Skin of body (tissue), 1 donor: ENCODE measurements at regions not wholly inside any gene's neighbourhood (a gene's known extent, or its start where the extent isn't known, plus 50 kb on each side); places are given as distances from the start of the nearest gene placed in this dataset.
"Not testable (repeated sequence)": the region's sequence is repeated elsewhere in the genome, so short reads cannot be mapped to it uniquely, and the experiment has no call there.

Experiments
- DNase-seq: peaks from one replicate; lab custom pipeline; 2025; lab: John Stamatoyannopoulos, UW

- DNase-seq, result no peak
Observed at GRCh38 chr16:47917118-47917517, 238.7 kb downstream of the ABCC12 start.

DNA sequence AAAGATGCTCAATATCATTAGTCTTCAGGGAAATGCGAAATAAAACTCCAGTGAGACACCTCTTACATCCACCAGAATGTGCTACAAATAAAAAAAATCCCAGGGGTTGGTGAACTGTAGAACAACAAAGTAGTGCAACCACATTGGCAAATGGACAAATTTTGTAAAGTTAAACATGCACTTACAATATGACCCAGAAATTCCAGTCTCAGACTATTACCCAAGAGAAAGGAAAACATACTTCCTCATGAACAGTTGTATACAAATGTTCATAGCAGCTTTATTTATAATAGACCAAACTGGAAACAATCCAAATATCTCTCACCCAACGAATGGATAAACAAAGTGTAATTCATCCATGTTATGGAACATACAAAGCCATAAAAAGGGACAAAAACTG, 239.5 kb downstream of the ABCC12 start:
- DNase-seq, result no peak

GRCh38 chr16:47907109-47907508, 248.7 kb downstream of the ABCC12 start:
- no peak for DNase-seq

GRCh38 chr16:47905771-47906170, 250.0 kb downstream of the ABCC12 start:
- no peak for DNase-seq

DNA sequence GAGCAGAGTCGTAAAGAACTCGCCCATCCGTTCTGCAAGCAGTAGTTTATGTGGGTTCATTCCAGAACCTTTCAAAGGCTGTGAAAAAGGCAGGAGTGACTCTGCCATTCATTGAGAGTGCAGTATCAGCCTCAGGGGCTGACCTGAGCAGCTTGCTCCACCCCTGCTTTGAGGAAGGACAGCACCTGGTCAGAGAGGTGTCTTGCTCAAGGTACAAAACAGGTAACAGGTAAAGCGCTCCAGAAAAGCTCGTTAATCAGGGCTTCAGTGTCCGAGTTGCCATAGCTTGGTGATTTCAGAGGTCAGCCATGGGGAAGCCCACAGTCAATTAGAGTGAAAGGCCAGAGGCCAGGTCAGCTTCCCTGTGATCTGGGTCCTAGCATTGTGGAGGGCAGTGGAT, 251.1 kb downstream of the ABCC12 start:
- no peak for DNase-seq

GRCh38 chr16:47903470-47903869, 252.3 kb downstream of the ABCC12 start:
- no peak for DNase-seq

DNA sequence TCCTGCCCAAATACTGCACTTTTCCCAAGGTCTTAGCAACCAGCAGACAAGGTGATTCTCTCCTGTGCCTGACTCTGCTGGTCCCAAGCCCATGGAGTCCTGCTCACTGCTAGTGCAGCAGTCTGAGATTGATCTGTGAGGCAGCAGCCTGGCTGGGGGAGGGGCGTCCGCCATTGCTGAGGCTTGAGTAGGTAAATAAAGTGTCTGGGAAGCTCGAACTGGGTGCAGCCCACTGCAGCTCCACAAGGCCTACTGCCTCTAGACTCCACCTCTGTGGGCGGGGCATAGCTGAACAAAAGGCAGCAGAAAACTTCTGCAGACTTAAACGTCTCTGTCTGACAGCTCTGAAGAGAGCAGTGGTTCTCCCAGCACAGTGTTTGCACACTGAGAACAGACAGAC, 258.7 kb downstream of the ABCC12 start:
- not testable (repeated sequence) for DNase-seq

- peak; percentile 4 for DNase-seq
Observed at GRCh38 chr16:47895146-47895545, 260.6 kb downstream of the ABCC12 start.

DNA sequence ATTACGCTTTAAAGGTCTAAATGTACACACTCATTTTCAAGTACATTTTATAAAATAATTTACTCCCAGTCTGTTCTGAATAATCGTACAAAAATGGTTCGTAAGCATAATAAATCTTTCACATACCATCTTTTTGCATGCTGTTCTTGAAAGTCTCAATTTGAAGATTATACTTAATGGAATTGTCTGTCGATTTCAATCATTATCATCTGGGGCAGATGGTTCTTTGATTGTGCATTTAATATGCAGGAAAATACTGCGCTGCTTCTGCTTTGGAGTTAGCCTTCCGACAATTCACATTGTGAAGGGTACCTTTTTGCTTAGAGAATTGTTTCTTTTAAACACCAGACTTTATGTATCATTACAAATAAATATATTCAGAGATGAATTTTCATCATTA, 262.8 kb downstream of the ABCC12 start:
- DNase-seq, result no peak

- no peak for DNase-seq
Observed at GRCh38 chr16:47888734-47889133, 267.1 kb downstream of the ABCC12 start.

DNA sequence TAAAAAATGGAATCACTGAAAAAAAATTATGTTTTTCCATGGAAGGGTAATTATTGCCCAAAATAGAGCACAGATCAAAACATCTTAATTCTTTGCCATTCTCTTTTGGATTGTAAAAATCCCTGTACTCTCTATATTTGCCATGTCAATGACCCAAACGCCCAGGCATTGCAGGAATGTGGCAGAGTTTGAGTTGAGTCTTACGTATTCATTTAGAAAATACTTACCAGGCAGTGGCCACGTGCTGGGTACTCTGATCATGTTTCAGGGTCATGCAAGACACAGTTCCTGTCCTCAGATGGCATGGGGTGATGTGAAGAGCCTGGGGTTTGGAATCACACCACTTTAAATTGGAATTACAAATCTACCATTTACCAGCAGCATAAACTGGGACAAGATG, 267.7 kb downstream of the ABCC12 start:
- no peak for DNase-seq

DNA sequence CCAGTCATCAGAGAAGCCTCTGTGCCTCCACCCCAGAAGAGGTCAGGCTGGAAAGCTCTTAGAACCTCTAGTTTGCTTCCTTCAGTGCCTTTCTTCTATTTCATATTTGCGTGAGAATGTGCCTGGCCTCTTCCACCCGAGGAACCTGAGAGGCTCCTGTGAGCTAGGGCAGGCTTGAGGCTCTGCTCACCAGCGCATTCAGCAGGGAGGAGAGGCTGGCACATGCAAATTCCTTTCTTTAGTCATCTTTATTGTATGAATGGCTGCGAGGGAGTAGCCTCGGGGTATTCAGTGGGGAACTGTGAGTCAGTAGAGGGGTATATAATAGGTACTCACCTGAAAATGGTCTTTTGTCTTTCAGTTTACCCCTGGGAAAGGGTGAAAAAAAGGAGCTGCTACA, 268.3 kb downstream of the ABCC12 start:
- DNase-seq, result no peak

- no peak for DNase-seq
Observed at GRCh38 chr16:47886631-47887415, 269.0 kb downstream of the ABCC12 start.

GRCh38 chr16:47886139-47886538, 269.7 kb downstream of the ABCC12 start:
- no peak for DNase-seq

- DNase-seq, result no peak
Observed at GRCh38 chr16:47885489-47885888, 270.3 kb downstream of the ABCC12 start.

DNA sequence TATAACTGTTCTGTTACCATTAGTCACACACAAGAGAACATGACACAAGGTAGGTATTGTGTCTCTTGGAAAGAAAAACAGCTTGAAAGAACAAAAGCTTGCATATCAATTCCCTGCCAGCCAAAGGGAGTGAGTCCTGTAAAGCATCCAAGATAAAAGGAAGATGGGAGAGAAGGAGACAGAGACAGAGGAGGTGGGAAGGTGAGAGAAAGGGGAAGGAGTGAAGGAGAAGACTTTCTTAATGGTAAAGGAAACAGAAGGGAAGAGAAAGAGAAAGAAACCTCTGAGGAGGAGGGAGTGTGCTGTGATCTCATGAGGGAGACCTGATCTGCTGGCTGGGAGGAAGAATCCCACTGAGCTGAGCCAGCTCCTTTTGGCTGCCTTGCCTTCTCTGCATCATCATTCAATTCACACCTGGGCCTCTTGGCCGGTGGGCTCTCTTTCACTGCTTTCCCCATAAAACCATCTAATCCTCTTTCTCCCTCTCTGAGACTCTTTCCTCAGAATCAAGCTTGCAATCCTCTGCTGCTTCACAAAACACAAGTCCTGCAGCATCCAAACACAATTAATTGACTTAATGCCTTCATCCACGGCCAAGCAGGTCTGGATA, 271.6 kb downstream of the ABCC12 start:
- DNase-seq, result no peak

- no peak for DNase-seq
Observed at GRCh38 chr16:47881574-47881973, 274.2 kb downstream of the ABCC12 start.

DNA sequence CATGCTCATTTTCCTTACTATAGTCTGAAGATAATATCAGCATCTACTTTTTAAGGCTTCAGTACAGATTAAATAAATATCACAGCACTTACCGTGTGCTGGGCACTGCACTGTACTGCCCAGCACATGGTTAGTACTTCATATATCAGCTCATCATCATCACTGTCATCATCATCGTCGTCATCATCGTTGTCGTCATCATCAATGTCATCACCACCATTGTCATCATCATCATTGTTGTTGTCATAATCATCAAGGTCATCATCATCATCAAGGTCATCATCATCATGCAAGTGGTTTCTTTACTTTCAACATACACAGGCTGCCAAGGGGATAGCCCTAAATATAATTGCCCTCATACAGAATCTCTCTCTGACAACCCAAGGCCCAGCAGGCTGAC, 275.1 kb downstream of the ABCC12 start:
- no peak for DNase-seq

GRCh38 chr16:47877166-47877565, 278.6 kb downstream of the ABCC12 start:
- DNase-seq, result no peak

GRCh38 chr16:47876511-47876910, 279.3 kb downstream of the ABCC12 start:
- DNase-seq, result no peak

DNA sequence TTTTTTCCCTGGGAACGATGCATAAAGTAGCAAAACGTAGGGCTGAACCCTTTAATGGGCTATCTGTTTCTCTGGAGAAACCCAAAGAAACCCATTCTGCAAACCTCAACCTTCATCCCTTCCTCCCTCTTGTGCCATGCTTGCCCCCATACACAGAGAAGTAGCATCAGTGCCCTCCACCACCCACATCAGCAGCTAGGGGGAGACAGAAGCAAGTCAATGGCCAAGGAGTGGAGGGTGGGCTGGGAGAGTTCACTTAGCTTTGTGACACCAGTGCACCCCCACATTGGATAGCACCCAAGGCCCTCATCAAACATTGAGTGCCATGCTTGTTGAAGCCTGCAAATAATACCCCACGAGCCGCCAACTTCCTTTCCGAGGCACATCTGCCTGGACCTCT, 282.4 kb downstream of the ABCC12 start:
- DNase-seq, result no peak

- DNase-seq, result no peak
Observed at GRCh38 chr16:47872225-47872624, 283.6 kb downstream of the ABCC12 start.

GRCh38 chr16:47866423-47866822, 289.4 kb downstream of the ABCC12 start:
- DNase-seq, result no peak
